ENCODE measurements at regions not wholly inside any gene's neighbourhood (a gene's known extent, or its start where the extent isn't known, plus 50 kb on each side); places are given as distances from the start of the nearest gene placed in this dataset.

DNA sequence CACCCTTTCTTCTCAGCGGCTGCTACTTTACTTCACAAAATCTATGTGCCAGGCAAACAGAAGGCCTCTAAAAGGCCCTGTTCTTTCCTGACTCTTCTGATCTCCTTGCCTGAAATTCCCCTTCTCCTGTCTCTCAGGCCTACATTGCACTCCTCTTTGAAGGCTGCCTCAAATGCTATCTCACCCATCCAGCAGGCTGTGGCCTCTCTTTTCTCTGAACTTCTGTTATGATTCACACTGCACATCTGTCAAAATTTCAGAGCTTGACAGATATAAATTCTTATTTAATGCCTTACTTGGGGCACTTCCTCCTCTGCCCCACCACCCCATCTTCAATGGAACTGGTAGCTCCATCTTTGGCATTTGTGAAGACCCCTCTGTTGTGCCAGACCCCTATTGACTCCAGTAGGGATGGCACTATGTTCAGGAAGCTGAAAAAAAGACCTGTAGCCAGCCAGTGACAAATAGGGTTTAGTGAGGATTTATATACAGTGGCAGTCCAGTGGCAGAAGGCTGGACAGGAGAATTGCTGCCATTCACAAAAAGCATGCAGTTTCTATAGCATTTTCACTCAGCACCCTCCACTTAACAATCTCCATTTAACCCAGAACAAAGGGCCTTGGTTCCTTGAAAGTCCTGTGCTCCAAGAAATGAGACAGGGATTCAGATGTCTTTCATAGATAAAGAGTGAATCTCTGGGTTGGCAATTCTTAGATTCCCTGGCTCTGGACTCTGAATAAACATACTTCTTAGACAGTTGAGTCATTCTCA is 415.8 kb upstream of the GRM7 start:
- no peak for DNase-seq (ENCODE audit: low read depth)
- TF ChIP-seq, protein P1, sequence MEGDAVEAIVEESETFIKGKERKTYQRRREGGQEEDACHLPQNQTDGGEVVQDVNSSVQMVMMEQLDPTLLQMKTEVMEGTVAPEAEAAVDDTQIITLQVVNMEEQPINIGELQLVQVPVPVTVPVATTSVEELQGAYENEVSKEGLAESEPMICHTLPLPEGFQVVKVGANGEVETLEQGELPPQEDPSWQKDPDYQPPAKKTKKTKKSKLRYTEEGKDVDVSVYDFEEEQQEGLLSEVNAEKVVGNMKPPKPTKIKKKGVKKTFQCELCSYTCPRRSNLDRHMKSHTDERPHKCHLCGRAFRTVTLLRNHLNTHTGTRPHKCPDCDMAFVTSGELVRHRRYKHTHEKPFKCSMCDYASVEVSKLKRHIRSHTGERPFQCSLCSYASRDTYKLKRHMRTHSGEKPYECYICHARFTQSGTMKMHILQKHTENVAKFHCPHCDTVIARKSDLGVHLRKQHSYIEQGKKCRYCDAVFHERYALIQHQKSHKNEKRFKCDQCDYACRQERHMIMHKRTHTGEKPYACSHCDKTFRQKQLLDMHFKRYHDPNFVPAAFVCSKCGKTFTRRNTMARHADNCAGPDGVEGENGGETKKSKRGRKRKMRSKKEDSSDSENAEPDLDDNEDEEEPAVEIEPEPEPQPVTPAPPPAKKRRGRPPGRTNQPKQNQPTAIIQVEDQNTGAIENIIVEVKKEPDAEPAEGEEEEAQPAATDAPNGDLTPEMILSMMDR (conservative IDR thresholded peaks at IDR 0.05; ENCODE audit: low read length), result no peak
- H3K4me3 ChIP-seq (ENCODE audit: low read length), result no peak overlapping the region

DNA sequence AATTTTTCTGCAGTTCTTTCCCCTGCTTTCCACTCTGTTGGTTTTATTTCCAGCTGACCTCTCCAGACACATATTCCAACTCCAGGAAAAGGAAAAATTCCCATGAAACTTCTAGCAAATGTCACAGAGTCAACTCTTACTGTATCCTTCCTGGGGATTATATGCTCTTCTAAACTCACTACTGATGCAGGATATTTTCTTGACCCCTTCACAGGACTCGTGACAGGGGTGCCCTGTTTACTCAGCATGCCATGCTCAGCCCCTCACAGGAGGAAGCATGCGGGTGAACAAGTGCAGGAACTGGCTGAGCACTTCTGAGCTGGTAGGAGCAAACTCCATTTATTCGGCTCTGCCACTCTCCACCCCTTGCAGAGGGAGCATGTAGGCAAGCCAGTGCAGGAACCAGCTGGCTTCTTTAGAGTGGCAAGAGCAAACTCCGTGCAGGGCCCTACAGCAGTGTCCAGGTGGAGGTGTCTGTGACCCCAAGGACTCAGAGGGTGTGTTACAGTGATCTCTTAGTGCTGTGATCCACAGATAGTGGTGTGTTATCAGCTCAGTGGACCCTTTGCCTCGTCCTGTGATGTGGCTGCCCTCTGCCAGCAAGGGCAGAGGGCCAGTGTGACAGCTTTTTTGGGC is 413.6 kb upstream of the GRM7 start:
- DNase-seq (ENCODE audit: low read depth), result no peak
- H3K4me3 ChIP-seq (ENCODE audit: low read length), result no peak overlapping the region
- TF ChIP-seq, protein P1 (conservative IDR thresholded peaks at IDR 0.05; ENCODE audit: low read length), result no peak

DNA sequence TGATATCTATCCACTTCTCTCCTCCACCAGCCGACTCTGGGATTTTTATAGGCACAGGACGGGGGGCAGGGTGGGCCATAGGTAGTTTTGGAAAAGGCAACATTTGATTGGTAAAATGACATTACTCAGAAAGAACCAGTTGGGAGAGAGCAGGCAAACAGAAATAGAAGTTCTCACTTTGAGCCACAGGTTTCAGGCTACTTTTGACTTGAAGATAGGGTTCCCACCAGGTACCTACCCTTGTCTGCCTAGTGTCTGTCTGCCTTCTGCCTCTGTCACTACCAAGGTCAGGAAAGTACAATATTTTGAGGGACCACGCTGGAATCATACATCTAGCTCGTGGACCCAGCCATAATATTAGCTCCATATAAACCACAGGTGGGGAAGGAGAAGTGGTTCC is 412.9 kb upstream of the GRM7 start:
- TF ChIP-seq, protein P1 (conservative IDR thresholded peaks at IDR 0.05; ENCODE audit: low read length), result no peak
- DNase-seq (ENCODE audit: low read depth), result no peak
- H3K4me3 ChIP-seq (ENCODE audit: low read length), result no peak overlapping the region

DNA sequence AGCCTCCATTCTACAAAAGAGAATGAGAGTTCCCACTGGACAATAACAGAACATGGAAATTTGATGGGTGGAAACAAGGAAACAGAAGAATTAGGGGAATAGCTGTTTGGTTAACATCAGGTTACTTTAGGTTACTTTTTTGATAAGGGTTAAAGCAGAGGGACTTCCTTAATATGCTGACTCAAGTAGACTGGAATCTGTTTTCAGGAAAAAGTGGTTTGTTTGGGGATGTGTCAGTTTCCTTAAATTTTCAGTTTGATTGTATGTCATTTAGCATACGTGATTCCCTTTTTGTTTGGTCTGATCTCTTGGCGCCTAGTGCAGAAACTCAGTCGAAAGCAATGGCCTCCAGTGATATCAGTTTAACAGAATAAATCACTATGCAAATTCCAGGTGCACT is 411.8 kb upstream of the GRM7 start:
- TF ChIP-seq, protein P1 (conservative IDR thresholded peaks at IDR 0.05; ENCODE audit: low read length), result no peak
- no peak overlapping the region for H3K4me3 ChIP-seq (ENCODE audit: low read length)
- no peak for DNase-seq (ENCODE audit: low read depth)

DNA sequence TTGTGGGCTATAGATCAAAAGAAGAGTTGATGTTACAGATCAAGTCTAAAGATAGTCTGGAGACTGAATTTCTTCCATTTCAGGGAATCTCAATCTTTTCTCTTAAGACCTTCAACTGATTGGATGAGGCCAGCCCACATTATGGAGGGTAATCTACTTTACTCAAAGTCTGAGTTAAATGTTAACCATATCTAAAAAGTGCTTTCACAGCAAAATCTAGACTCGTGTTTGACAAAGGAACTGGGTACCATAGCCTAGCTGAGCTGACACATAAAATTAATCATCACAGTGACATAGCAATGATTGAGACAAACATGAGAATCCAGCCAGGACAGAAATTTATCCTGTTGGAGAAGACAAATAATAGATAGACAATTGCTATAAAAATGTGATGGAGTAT is 407.9 kb upstream of the GRM7 start:
- DNase-seq (ENCODE audit: low read depth), result no peak
- TF ChIP-seq, protein P1 (conservative IDR thresholded peaks at IDR 0.05; ENCODE audit: low read length), result no peak
- H3K4me3 ChIP-seq (ENCODE audit: low read length), result no peak overlapping the region

DNA sequence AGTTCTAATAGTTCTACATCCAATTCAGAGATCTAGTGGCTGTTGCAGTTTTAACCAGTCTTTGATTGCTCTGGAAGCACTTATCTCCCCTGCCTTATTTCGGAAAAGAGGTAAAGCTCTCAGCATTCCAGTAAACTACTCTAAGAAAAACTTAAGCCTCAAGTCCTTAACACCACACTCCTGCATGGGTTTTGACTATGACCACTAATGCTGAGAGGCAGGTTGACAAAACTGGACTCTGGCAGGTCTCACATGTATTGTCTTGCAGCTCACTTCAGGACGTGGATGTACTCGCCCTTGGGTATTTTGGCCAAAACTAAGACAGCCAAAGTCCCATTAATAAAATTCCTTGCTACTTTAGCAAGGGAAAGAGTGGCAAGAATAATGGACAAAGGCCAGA is 405.9 kb upstream of the GRM7 start:
- DNase-seq (ENCODE audit: low read depth), result no peak
- no peak overlapping the region for H3K4me3 ChIP-seq (ENCODE audit: low read length)
- TF ChIP-seq, protein P1 (conservative IDR thresholded peaks at IDR 0.05; ENCODE audit: low read length), result no peak

DNA sequence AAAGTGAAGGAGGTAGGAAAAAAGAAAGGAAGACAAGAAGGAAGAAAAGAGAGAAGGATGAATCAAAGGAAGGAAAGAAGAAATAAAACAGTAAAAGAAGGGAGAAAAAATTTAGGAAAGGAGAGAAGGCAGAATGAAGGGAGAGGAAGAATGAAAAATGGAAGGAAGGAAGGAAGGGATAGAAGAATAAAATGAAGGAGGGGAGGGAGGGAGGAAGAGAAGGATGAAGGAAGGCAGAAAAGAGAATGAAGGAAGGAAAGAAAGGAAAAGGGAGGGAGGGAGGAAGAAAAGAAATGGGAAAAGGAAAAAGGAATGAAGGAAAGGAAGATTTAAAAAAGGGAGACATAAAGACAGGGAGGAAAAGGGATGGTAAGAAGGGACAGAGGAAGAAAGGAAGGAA is 393.7 kb upstream of the GRM7 start:
- no peak for DNase-seq (ENCODE audit: low read depth)
- TF ChIP-seq, protein P1 (conservative IDR thresholded peaks at IDR 0.05; ENCODE audit: low read length), result no peak
- H3K4me3 ChIP-seq (ENCODE audit: low read length), result no peak overlapping the region

Data from AG10803 (cell line).